Colonic mucosa (tissue), 4 donors: ENCODE measurements at regions not wholly inside any gene's neighbourhood (a gene's known extent, or its start where the extent isn't known, plus 50 kb on each side); places are given as distances from the start of the nearest gene placed in this dataset.
"Not testable (repeated sequence)": the region's sequence is repeated elsewhere in the genome, so short reads cannot be mapped to it uniquely, and the experiment has no call there.

ENCODE experiments used
- DNase-seq: peaks from one replicate; pipeline ENCODE4 v3.0.0-alpha.2; 2020
- H3K27ac ChIP-seq: fragments of 200-600 bp; one replicate; pipeline ENCODE4 v1.8.0; 2021
- H3K27me3 ChIP-seq: fragments of 200-600 bp; one replicate; pipeline ENCODE4 v1.8.0; 2021
- H3K36me3 ChIP-seq: fragments of 200-600 bp; one replicate; pipeline ENCODE4 v1.8.0; 2021
- H3K4me1 ChIP-seq: fragments of 200-600 bp; one replicate; pipeline ENCODE4 v1.8.0; 2021; ENCODE audit warnings: mild to moderate bottlenecking
- H3K4me3 ChIP-seq: fragments of 200-600 bp; one replicate; pipeline ENCODE4 v1.8.0; 2021
- H3K9ac ChIP-seq, 2 donors: one replicate each; pipeline ENCODE4 v1.7.0; 2013; ENCODE audit warnings: control low read depth in 2 of 2, low read depth in 2 of 2, low read length in 2 of 2
- H3K9me3 ChIP-seq: fragments of 200-600 bp; one replicate; pipeline ENCODE4 v1.8.0; 2021
- intact Hi-C: fragments of 100-400 bp; cut with DNase I; formaldehyde crosslinking; loops from one replicate; pipeline ENCODE4 v1.14.1; 2022
- TF ChIP-seq, protein P1 (sequence below): fragments of 200-600 bp; IDR thresholded peaks from one replicate; pipeline ENCODE4 v1.8.0; 2022; ENCODE audit warnings: antibody characterized with exemption, mild to moderate bottlenecking
- donor health status: healthy.
- donor health status: DM: no; HTN: no; CAD: no.
- donor health status: DM: no; HTN: no; CAD: no.

DNA sequence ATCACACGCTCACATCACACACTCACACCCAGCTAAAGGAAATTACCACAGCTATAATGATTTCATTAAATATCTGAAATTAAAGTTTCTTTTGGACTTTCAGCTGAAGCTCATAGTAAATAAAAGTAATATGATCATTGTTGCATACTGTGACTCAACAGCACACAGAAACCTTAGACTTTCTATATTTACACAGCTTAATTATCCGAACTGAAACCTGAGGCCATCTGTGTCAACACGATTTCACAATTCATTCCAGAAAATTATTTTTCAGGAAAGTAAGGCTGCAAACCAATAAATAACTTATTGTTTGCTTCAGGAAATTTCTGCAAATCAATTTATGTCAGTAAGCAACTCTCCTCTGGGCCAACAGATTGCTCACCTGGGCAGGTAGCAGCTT is 1352.2 kb upstream of the CDH18 start:
- not testable (repeated sequence) for H3K36me3 ChIP-seq

DNA sequence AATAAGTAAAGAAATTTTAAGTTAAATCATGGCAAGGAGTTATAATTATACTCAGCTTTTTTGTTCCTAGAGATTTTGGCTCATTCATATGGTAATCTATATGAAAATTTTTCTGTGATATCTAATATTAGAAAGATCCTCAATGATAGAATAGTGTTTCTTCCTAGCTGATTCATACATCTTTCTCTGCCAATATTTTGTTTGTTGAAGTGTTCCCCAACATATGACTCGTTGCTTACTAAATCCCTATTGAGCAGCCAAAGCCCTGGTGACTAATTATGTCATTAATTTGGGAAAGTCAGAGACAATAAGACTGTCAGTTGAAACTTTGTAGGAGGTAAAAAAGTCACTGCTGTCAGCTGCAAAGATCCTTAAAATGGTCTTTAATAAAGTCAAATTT is 1348.5 kb upstream of the CDH18 start:
- DNase-seq, intact Hi-C loops, H3K9ac ChIP-seq, H3K36me3 ChIP-seq, H3K4me3 ChIP-seq, H3K27me3 ChIP-seq, H3K27ac ChIP-seq, H3K9me3 ChIP-seq, H3K4me1 ChIP-seq: not testable (repeated sequence)

More for the DNA sequence above, 1352.2 kb upstream of the CDH18 start:
- H3K4me3 ChIP-seq, intact Hi-C loops, DNase-seq, H3K4me1 ChIP-seq, H3K9ac ChIP-seq, H3K27ac ChIP-seq, H3K27me3 ChIP-seq, H3K9me3 ChIP-seq: not testable (repeated sequence)

DNA sequence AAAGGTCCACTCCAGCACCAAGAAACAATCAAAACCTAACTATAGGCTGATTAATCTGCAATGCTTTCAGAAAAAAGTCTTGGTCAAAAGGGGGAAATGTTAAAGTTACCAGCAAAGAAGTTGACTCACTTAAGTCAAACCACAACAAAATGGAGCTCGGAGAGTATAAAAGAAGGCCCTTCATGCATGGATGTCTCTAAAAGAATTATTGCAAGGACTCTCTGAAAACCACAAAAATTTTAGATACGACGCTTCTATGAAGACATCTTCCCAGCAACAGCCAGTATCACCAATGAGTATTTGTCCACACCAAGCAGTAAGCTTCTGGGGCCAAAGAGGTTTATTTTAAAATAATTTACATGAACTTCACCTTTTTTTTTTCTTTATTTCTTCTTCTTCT is 1327.4 kb upstream of the CDH18 start:
- H3K9me3 ChIP-seq, H3K27ac ChIP-seq, H3K4me3 ChIP-seq, DNase-seq, H3K4me1 ChIP-seq, H3K27me3 ChIP-seq, intact Hi-C loops, H3K36me3 ChIP-seq, H3K9ac ChIP-seq: not testable (repeated sequence)

DNA sequence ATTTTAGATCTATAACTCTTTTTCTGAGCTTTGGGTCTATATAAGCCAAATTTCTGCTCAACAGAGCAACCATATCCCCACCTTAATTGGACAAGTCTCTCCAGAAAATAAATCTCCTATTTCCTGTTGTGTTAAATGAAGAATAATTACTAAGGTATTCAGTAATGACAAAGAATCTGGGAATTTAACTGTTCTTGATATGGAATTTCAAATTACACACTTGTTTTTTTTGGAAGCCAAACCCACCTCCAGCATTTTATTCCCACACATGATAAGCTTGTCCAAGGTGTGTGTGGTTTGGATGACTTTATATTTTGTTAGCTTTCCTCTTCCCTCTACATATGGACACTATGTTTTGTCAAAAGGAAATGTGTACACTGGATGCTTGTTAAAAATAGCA is 1313.2 kb upstream of the CDH18 start:
- H3K36me3 ChIP-seq, H3K9me3 ChIP-seq: not testable (repeated sequence)

DNA sequence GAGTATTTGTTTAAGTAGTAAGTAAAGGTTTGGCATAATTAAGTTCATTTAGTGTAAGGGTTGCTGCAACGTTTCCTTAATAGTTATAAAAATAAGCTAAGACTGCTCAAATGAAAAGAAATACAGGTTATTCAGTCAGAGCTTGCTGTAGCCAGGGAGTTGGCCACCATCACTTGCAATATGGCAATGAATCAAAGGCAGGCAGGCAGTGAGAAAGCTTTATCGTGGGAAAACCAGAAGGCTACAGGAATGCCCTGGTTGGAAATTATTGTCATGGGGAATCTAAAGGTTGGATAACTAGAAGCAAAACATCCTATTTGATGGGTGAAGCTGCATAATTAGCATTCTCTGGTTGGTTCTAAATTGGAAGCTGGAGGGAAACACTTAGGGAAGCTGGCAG is 1286.4 kb upstream of the CDH18 start:
- H3K27me3 ChIP-seq, H3K4me1 ChIP-seq, H3K9me3 ChIP-seq, intact Hi-C loops, H3K27ac ChIP-seq, H3K9ac ChIP-seq, H3K36me3 ChIP-seq, DNase-seq, H3K4me3 ChIP-seq: not testable (repeated sequence)

More for the DNA sequence above, 1313.2 kb upstream of the CDH18 start:
- H3K27ac ChIP-seq, intact Hi-C loops, H3K4me3 ChIP-seq, DNase-seq, H3K4me1 ChIP-seq, H3K27me3 ChIP-seq, H3K9ac ChIP-seq: not testable (repeated sequence)

DNA sequence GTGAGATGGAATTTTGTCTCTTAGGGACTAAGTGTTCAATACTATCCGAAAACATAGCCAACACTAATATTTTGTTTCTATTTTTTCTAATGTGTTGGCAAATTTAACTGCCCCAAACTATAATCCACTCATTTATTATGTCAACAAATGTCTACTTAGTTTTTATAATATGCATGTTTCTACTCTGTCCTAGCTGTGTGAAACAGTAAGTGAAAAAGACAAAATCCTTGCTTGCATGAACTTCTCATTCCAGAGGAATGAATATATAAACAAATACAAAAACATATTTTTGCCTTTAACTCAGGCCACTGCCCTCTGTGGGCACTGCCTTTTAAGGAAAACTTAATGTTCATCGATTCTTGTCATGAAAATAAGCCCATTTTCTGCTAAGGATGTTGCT is 1275.4 kb upstream of the CDH18 start:
- H3K27ac ChIP-seq = no peak overlapping the region
- DNase-seq = no peak
- intact Hi-C loops = no loop called here
- H3K36me3 ChIP-seq = no peaks in the 10 kb centered on the region
- no peaks in the 10 kb centered on the region for H3K9me3 ChIP-seq
- TF ChIP-seq, protein P1, sequence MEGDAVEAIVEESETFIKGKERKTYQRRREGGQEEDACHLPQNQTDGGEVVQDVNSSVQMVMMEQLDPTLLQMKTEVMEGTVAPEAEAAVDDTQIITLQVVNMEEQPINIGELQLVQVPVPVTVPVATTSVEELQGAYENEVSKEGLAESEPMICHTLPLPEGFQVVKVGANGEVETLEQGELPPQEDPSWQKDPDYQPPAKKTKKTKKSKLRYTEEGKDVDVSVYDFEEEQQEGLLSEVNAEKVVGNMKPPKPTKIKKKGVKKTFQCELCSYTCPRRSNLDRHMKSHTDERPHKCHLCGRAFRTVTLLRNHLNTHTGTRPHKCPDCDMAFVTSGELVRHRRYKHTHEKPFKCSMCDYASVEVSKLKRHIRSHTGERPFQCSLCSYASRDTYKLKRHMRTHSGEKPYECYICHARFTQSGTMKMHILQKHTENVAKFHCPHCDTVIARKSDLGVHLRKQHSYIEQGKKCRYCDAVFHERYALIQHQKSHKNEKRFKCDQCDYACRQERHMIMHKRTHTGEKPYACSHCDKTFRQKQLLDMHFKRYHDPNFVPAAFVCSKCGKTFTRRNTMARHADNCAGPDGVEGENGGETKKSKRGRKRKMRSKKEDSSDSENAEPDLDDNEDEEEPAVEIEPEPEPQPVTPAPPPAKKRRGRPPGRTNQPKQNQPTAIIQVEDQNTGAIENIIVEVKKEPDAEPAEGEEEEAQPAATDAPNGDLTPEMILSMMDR = no peak
- H3K27me3 ChIP-seq = no peaks in the 10 kb centered on the region
- no peak overlapping the region for H3K4me3 ChIP-seq
- H3K4me1 ChIP-seq = no peaks in the 10 kb centered on the region
- no peak overlapping the region for H3K9ac ChIP-seq

DNA sequence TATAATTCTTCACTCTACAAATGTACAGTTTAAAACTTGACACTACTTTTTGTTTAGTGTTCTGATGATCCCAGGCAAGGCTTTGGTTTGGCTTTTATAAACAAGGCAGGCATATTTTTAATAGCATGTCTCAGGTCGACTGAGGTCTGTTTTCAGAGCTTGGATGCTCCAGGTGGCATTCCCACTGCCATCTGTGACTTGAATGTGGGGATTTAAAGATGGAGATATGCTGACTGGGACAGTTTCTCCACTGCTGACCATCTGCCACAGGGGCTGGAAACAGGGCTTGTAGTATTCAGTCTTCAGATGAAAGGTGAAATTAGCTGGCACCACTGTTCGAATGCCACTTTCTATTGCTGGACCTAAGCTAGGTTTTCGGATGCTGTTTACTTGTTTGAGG is 1266.2 kb upstream of the CDH18 start:
- no peaks in the 10 kb centered on the region for H3K4me1 ChIP-seq
- DNase-seq = no peak
- no peak overlapping the region for H3K9ac ChIP-seq
- intact Hi-C loops = no loop called here
- no peak overlapping the region for H3K4me3 ChIP-seq
- H3K36me3 ChIP-seq = no peaks in the 10 kb centered on the region
- H3K27me3 ChIP-seq = no peaks in the 10 kb centered on the region
- no peaks in the 10 kb centered on the region for H3K9me3 ChIP-seq
- H3K27ac ChIP-seq = no peak overlapping the region
- TF ChIP-seq, protein P1 = no peak

DNA sequence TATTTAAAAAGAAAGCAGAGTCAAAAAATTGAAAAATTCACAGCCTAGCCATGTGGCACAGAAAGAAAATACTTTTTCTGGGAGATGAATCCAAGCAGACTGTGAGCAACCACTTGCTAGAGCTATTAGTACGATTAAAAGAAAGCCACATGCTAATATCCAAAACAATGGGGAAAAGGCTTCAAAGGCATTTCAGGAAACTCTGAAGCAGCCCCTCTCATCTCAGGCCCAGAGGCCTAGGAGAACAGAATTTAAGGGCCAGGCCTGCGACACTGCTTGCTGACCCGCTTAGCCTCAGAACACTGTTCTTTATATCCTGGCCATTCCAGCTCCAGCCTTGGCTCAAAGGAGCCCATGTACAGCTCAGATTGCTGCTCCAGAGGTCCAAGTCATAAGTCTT is 1257.0 kb upstream of the CDH18 start:
- H3K9ac ChIP-seq = no peak overlapping the region
- no peak overlapping the region for H3K4me3 ChIP-seq
- no peak for DNase-seq
- H3K36me3 ChIP-seq = no peaks in the 10 kb centered on the region
- no peak overlapping the region for H3K27ac ChIP-seq
- intact Hi-C loops = no loop called here
- H3K27me3 ChIP-seq = no peaks in the 10 kb centered on the region
- H3K4me1 ChIP-seq = no peaks in the 10 kb centered on the region
- TF ChIP-seq, protein P1 = no peak
- no peaks in the 10 kb centered on the region for H3K9me3 ChIP-seq
